CD4-positive, alpha-beta memory T cell (primary cell): ENCODE measurements at regions not wholly inside any gene's neighbourhood (a gene's known extent, or its start where the extent isn't known, plus 50 kb on each side); places are given as distances from the start of the nearest gene placed in this dataset.

Experiments used
- CTCF ChIA-PET: fragments of 350-600 bp; sonication (Branson Sonifier 250); formaldehyde crosslinking; loops from one replicate; lab custom pipeline; 2021; ENCODE audit warnings: inconsistent platforms; ENCODE audit not compliant: partially characterized antibody; lab: Charles Lee
- POLR2A ChIA-PET: fragments of 350-600 bp; sonication (Branson Sonifier 250); formaldehyde crosslinking; loops from one replicate; lab custom pipeline; 2021; ENCODE audit not compliant: partially characterized antibody; lab: Charles Lee
- DNase-seq, 5 donors: peaks; one replicate each; pipeline versions ENCODE4 v3.0.0 to v3.0.0-alpha.2; 2020 to 2022; ENCODE audit warnings: mixed read lengths in 1 of 5
- H3K27ac ChIP-seq: one replicate; pipeline ENCODE4 v1.7.0; 2013; ENCODE audit warnings: low read depth, low read length
- H3K27me3 ChIP-seq: 2 replicates; pipeline ENCODE4 v1.7.0; 2013; ENCODE audit warnings: mild to moderate bottlenecking, low read length, moderate library complexity; ENCODE audit not compliant: insufficient read depth
- H3K36me3 ChIP-seq: 2 replicates; pipeline ENCODE4 v1.7.0; 2013; ENCODE audit warnings: mild to moderate bottlenecking, low read length, moderate library complexity; ENCODE audit not compliant: insufficient read depth
- H3K4me1 ChIP-seq: 2 replicates; pipeline ENCODE4 v1.7.0; 2013; ENCODE audit warnings: mild to moderate bottlenecking, low read length, moderate library complexity; ENCODE audit not compliant: insufficient read depth
- H3K4me3 ChIP-seq, 2 donors: one replicate each; pipeline ENCODE4 v1.7.0; 2013; ENCODE audit warnings: low read length in 2 of 2, mild to moderate bottlenecking in 1 of 2
- H3K9me3 ChIP-seq, 2 donors: one replicate each; pipeline ENCODE4 v1.7.0; 2013; ENCODE audit warnings: low read length in 2 of 2, control low read depth in 1 of 2; ENCODE audit not compliant: control insufficient read depth in 1 of 2
- H3K27ac Mint-ChIP-seq, 7 donors: one replicate each; pipeline ENCODE4 v1.8.0; 2020 to 2021; ENCODE audit warnings: mixed read lengths in 7 of 7, mild to moderate bottlenecking in 6 of 7, inconsistent platforms in 3 of 7, moderate library complexity in 3 of 7
- H3K27me3 Mint-ChIP-seq, 2 donors: one replicate each; pipeline ENCODE4 v1.8.0; 2020 to 2021; ENCODE audit warnings: mixed read lengths in 2 of 2
- H3K36me3 Mint-ChIP-seq, 2 donors: one replicate each; pipeline ENCODE4 v1.8.0; 2020 to 2021; ENCODE audit warnings: mixed read lengths in 2 of 2, inconsistent platforms in 1 of 2, mild to moderate bottlenecking in 1 of 2
- H3K4me1 Mint-ChIP-seq, 4 donors: one replicate each; pipeline ENCODE4 v1.8.0; 2020 to 2021; ENCODE audit warnings: mixed read lengths in 4 of 4, mild to moderate bottlenecking in 1 of 4
- H3K4me3 Mint-ChIP-seq, 8 donors: one replicate each; pipeline ENCODE4 v1.8.0; 2020 to 2021; ENCODE audit warnings: mixed read lengths in 8 of 8, mild to moderate bottlenecking in 7 of 8, moderate library complexity in 6 of 8, inconsistent platforms in 3 of 8
- H3K9me3 Mint-ChIP-seq, 8 donors: one replicate each; pipeline ENCODE4 v1.8.0; 2020 to 2021; ENCODE audit warnings: mixed read lengths in 8 of 8, mild to moderate bottlenecking in 5 of 8, inconsistent platforms in 3 of 8, moderate library complexity in 1 of 8
- intact Hi-C: fragments of 100-400 bp; cut with micrococcal nuclease; formaldehyde crosslinking; loops from one replicate; pipeline ENCODE4 v1.15.1; 2023

GRCh38 chr3:107953722-107954121, 137.1 kb downstream of the CD47 start:
- ChIA-PET CTCF (no interaction called here), POLR2A (interaction anchor here (1.0 to 1.2 kb wide), 2 partner anchors 16 to 32 kb away, joined by 3 read pairs; no protein-coding TSS in a partner anchor)
- DNase-seq, result no peak
- H3K4me1 Mint-ChIP-seq, result peaks cover 25 to 47% (median 28%) of the 10 kb centered on the region in 4 donors
- H3K27ac ChIP-seq, result no peak overlapping the region
- H3K36me3 Mint-ChIP-seq, result no peaks in the 10 kb centered on the region
- H3K9me3 ChIP-seq, result no peaks in the 10 kb centered on the region
- no peaks in the 10 kb centered on the region for H3K27me3 ChIP-seq
- H3K9me3 Mint-ChIP-seq, result peaks cover 0 to 2% (median 0%) of the 10 kb centered on the region in 8 donors
- H3K4me1 ChIP-seq, result peaks cover 24% of the 10 kb centered on the region
- H3K27ac Mint-ChIP-seq, result no peak overlapping the region
- no peaks in the 10 kb centered on the region for H3K27me3 Mint-ChIP-seq
- H3K4me3 Mint-ChIP-seq, result peak overlapping the region in 5 of 8 donors; percentile 8 to 77 (median 55)
- no peak overlapping the region for H3K4me3 ChIP-seq
- no peaks in the 10 kb centered on the region for H3K36me3 ChIP-seq
- intact Hi-C loops, result loop anchor here (5.0 kb wide), 1 partner anchor 34 kb away; no protein-coding TSS in a partner anchor

- CTCF ChIA-PET, result interaction anchor here (0.9 kb wide), 1 partner anchor 35 kb away, joined by 4 read pairs; no protein-coding TSS in a partner anchor
- Histone ChIP-seq H3K27ac (no peak overlapping the region), H3K9me3 (no peaks in the 10 kb centered on the region), H3K4me1 (peaks cover 24% of the 10 kb centered on the region), H3K4me3 (no peak overlapping the region), H3K27me3 (no peaks in the 10 kb centered on the region), H3K36me3 (no peaks in the 10 kb centered on the region)
- POLR2A ChIA-PET, result interaction anchor here (1.3 kb wide), 1 partner anchor 28 kb away, joined by 5 read pairs; no protein-coding TSS in a partner anchor
- DNase-seq, result no peak
- H3K36me3 Mint-ChIP-seq, result no peaks in the 10 kb centered on the region
- intact Hi-C loops, result loop anchor here (5.0 kb wide), 1 partner anchor 36 kb away; no protein-coding TSS in a partner anchor
- H3K27ac Mint-ChIP-seq, result peak overlapping the region in 1 of 7 donors; percentile 27
- no peak overlapping the region for H3K4me3 Mint-ChIP-seq
- H3K27me3 Mint-ChIP-seq, result peaks cover 0 to 2% of the 10 kb centered on the region in 2 donors
- no peaks in the 10 kb centered on the region for H3K9me3 Mint-ChIP-seq
- peaks cover 21 to 34% (median 27%) of the 10 kb centered on the region in 4 donors for H3K4me1 Mint-ChIP-seq
These were observed 139.7 kb downstream of the CD47 start for GRCh38 chr3:107951126-107951525.

- H3K27me3 Mint-ChIP-seq, result peaks cover 0 to 2% of the 10 kb centered on the region in 2 donors
- no peaks in the 10 kb centered on the region for H3K9me3 Mint-ChIP-seq
- ChIA-PET CTCF (interaction anchor here (0.9 to 2.6 kb wide), 3 partner anchors 23 to 49 kb away, joined by 3 to 11 read pairs (median 4); no protein-coding TSS in a partner anchor), POLR2A (interaction anchor here (1.3 kb wide), 1 partner anchor 28 kb away, joined by 5 read pairs; no protein-coding TSS in a partner anchor)
- H3K27ac Mint-ChIP-seq, result no peak overlapping the region
- intact Hi-C loops, result loop anchor here (5.0 kb wide), 1 partner anchor 37 kb away; no protein-coding TSS in a partner anchor
- Histone ChIP-seq H3K27me3 (no peaks in the 10 kb centered on the region), H3K4me1 (peaks cover 24% of the 10 kb centered on the region), H3K9me3 (no peaks in the 10 kb centered on the region), H3K36me3 (no peaks in the 10 kb centered on the region), H3K27ac (no peak overlapping the region), H3K4me3 (no peak overlapping the region)
- no peaks in the 10 kb centered on the region for H3K36me3 Mint-ChIP-seq
- DNase-seq, result no peak
- H3K4me3 Mint-ChIP-seq, result no peak overlapping the region
- H3K4me1 Mint-ChIP-seq, result peaks cover 21 to 27% (median 24%) of the 10 kb centered on the region in 4 donors
These were observed 140.4 kb downstream of the CD47 start for GRCh38 chr3:107950417-107950816.

GRCh38 chr3:107949394-107949970, 141.3 kb downstream of the CD47 start:
- no peaks in the 10 kb centered on the region for H3K9me3 ChIP-seq
- no peak for DNase-seq
- Mint-ChIP-seq H3K27me3 (peaks cover 0 to 2% of the 10 kb centered on the region in 2 donors), H3K36me3 (no peaks in the 10 kb centered on the region), H3K9me3 (no peaks in the 10 kb centered on the region), H3K4me1 (peaks cover 12 to 18% (median 15%) of the 10 kb centered on the region in 4 donors), H3K27ac (no peak overlapping the region), H3K4me3 (no peak overlapping the region)
- H3K27me3 ChIP-seq, result no peaks in the 10 kb centered on the region
- H3K4me3 ChIP-seq, result no peak overlapping the region
- peaks cover 15% of the 10 kb centered on the region for H3K4me1 ChIP-seq
- no peak overlapping the region for H3K27ac ChIP-seq
- ChIA-PET POLR2A (no interaction called here), CTCF (interaction anchor here (1.1 to 2.6 kb wide), 2 partner anchors 22 to 50 kb away, joined by 3 to 11 read pairs; no protein-coding TSS in a partner anchor)
- no peaks in the 10 kb centered on the region for H3K36me3 ChIP-seq
- intact Hi-C loops, result no loop called here

GRCh38 chr3:107947203-107947602, 143.6 kb downstream of the CD47 start:
- POLR2A ChIA-PET, result no interaction called here

GRCh38 chr3:107946700-107947099, 144.1 kb downstream of the CD47 start:
- intact Hi-C loops, result no loop called here
- DNase-seq, result no peak
- no peak overlapping the region for H3K27ac ChIP-seq
- POLR2A ChIA-PET, result no interaction called here
- Mint-ChIP-seq H3K4me3 (no peak overlapping the region), H3K27ac (no peak overlapping the region), H3K27me3 (peaks cover 0 to 2% of the 10 kb centered on the region in 2 donors), H3K4me1 (peaks cover 6 to 13% (median 11%) of the 10 kb centered on the region in 4 donors), H3K36me3 (no peaks in the 10 kb centered on the region), H3K9me3 (peaks cover 0 to 3% (median 0%) of the 10 kb centered on the region in 8 donors)
- no peaks in the 10 kb centered on the region for H3K36me3 ChIP-seq
- no peak overlapping the region for H3K4me3 ChIP-seq
- H3K27me3 ChIP-seq, result no peaks in the 10 kb centered on the region
- no peaks in the 10 kb centered on the region for H3K9me3 ChIP-seq
- peaks cover 11% of the 10 kb centered on the region for H3K4me1 ChIP-seq
- CTCF ChIA-PET, result no interaction called here

More at GRCh38 chr3:107947203-107947602, 143.6 kb downstream of the CD47 start:
- Histone ChIP-seq H3K27ac (no peak overlapping the region), H3K36me3 (no peaks in the 10 kb centered on the region), H3K9me3 (no peaks in the 10 kb centered on the region), H3K4me1 (peaks cover 6% of the 10 kb centered on the region), H3K4me3 (no peak overlapping the region), H3K27me3 (no peaks in the 10 kb centered on the region)
- H3K27me3 Mint-ChIP-seq, result peaks cover 0 to 2% of the 10 kb centered on the region in 2 donors
- no peak overlapping the region for H3K27ac Mint-ChIP-seq
- H3K36me3 Mint-ChIP-seq, result no peaks in the 10 kb centered on the region
- CTCF ChIA-PET, result no interaction called here
- DNase-seq, result no peak
- H3K9me3 Mint-ChIP-seq, result peaks cover 0 to 2% (median 0%) of the 10 kb centered on the region in 8 donors
- intact Hi-C loops, result no loop called here
- H3K4me1 Mint-ChIP-seq, result peaks cover 2 to 8% (median 6%) of the 10 kb centered on the region in 4 donors
- no peak overlapping the region for H3K4me3 Mint-ChIP-seq

GRCh38 chr3:107945417-107946094, 145.3 kb downstream of the CD47 start:
- no peaks in the 10 kb centered on the region for H3K36me3 ChIP-seq
- H3K27me3 ChIP-seq, result no peaks in the 10 kb centered on the region
- intact Hi-C loops, result no loop called here
- no peak overlapping the region for H3K27ac ChIP-seq
- no peak overlapping the region for H3K4me3 Mint-ChIP-seq
- no peak overlapping the region for H3K4me3 ChIP-seq
- no peak for DNase-seq
- peaks cover 0 to 2% of the 10 kb centered on the region in 2 donors for H3K27me3 Mint-ChIP-seq
- no peaks in the 10 kb centered on the region for H3K9me3 ChIP-seq
- peaks cover 8 to 16% (median 13%) of the 10 kb centered on the region in 4 donors for H3K4me1 Mint-ChIP-seq
- no peak overlapping the region for H3K27ac Mint-ChIP-seq
- H3K9me3 Mint-ChIP-seq, result peaks cover 0 to 3% (median 0%) of the 10 kb centered on the region in 8 donors
- peaks cover 15% of the 10 kb centered on the region for H3K4me1 ChIP-seq
- POLR2A ChIA-PET, result no interaction called here
- no peaks in the 10 kb centered on the region for H3K36me3 Mint-ChIP-seq
- CTCF ChIA-PET, result interaction anchor here (0.9 to 3.2 kb wide), 4 partner anchors 11 to 41 kb away, joined by 3 to 20 read pairs (median 4); no protein-coding TSS in a partner anchor
